ENCODE measurements at regions not wholly inside any gene's neighbourhood (a gene's known extent, or its start where the extent isn't known, plus 50 kb on each side); places are given as distances from the start of the nearest gene placed in this dataset.

GRCh38 chr16:85173981-85174751 is 61.9 kb upstream of the CIBAR2 start:
- no peak for TF ChIP-seq POLR2AphosphoS5 (IDR thresholded peaks at IDR 0.05; ENCODE audit: borderline replicate concordance, low read depth, low read length)
- no peak for TF ChIP-seq EZH2 (IDR thresholded peaks at IDR 0.05)
- no peak for TF ChIP-seq FOXP2 (optimal IDR thresholded peaks at IDR 0.05; ENCODE audit: control extremely low read depth, extremely low read length, insufficient read depth)
